HPDE6-E6E7 (cell line): ENCODE measurements at regions not wholly inside any gene's neighbourhood (a gene's known extent, or its start where the extent isn't known, plus 50 kb on each side); places are given as distances from the start of the nearest gene placed in this dataset.
A peak's percentile ranks its signal among the peaks of the same experiment; 100 is the strongest.

Source experiments
- DNase-seq: peaks from one replicate; pipeline ENCODE4 v3.0.0; 2011; ENCODE audit warnings: missing footprints; ENCODE audit errors: extremely low spot score

DNA sequence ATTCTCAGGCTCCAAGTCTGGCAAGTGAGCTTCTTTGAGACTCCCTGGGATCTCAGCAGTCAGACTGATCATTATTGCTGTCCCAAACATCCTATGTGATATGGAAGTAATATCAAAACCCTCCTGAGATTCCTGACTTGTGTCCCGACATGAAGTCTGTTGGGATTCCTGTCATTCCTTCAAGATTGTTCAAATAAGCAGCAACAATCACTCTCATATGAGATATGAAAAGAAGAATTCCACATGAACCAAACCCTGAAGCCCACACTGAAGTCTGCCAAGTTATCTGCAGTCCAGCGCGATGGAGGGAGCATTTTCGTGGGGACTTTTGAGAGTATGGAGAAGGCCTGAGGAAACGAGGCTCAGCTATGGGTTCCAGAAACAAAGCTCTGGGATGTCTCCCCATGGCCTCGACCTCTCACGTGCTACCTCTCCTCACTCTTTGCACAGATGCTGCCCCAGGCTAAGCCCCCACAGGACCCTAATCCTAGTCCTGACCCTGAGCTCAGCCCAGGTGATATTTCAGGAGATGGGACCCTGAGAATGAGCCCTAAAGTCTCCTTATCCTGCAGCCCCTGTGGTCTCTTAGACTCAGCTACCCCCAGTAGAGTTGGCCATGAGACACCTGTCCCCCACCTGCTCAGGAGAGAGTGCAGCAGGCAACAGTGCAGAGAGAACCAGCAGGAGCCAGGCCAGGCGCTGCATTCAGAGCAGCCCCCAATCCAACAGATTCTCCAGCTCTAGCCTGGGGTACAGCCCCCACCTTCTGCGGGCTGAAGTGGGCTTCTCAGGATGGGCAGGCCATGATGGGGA is 100.2 kb downstream of the GGTLC2 start:
- no peak for DNase-seq

DNA sequence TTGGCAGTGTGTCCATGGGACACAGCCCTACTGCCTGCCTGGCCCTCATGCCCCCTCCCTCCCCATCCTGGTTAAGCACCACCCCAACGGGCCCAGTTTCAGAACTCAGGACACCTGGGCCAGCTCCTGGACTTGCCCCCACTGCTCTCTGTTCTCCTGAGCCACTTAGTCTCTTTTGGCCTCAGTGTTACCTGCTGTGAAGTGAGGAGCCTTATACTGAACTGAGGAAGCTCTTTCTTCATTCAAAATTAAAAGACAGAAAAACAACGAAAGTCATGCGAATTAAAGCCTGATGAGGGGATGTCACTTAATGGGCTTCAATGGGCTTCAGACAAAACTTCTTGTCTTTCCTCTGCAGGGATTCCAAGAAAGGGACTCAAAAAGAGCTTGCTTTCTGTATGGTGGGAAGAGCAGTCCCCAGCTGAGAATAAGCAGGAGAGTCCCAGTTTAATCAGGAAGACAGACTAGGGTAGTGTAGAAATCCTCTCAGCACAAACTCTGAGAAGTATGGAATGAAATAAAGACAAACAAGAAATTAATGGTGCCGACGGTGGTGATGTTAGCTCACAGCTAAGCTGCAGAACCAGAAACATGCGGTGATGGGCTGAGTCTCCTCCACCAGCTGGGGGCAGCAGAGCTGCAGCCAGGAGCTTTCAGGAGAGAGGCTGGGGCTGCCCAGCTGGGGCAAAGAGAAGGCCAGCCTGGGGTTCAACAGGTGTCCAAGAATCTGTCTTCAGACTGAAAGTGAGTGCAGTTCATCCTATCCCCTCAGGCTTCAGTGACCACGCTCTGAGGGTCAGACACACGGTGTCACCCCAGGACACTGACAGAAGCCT is 101.0 kb downstream of the GGTLC2 start:
- DNase-seq: no peak

DNA sequence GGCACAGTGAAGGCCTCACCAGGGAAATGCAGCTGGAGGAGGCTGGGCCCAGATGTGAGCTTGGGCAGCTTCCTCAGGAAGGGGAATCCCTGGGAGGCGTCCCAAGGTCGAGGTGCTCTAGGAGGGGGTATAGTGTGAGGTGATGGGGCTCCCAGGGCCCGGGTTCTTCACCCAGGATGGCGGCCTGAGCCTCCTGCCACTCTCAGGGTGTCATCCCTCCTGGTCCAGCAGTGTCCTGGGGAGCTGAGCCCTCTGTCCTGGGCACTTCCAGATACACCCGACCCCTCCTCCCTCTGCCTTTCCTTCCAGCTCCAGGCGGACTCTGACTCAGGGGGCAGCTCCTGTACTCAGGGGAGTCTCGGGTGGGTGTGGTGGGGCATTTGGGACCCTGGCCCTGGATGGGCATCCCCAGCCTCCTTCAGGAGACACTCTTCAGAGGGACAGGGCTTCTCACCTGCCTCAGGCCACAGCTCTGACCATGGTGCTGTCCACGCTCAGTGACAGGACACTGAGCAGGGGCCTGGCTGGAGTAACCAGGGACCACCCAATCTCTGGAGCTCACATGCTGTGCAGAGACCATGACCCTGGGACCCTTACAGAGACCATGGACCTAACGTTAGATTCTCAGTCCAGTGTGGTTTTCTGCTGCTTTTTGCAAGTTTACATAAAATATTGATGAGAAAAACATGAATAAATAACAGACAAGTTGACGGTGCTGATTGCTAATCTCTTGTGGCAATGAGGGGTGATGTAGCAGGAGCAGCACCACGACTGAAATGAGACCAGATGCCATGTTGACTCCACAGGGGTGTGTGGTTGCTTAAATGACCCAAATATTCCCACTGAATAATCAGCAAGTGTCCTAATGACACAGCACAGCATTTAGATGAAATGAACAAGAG is 101.9 kb downstream of the GGTLC2 start:
- no peak for DNase-seq

DNA sequence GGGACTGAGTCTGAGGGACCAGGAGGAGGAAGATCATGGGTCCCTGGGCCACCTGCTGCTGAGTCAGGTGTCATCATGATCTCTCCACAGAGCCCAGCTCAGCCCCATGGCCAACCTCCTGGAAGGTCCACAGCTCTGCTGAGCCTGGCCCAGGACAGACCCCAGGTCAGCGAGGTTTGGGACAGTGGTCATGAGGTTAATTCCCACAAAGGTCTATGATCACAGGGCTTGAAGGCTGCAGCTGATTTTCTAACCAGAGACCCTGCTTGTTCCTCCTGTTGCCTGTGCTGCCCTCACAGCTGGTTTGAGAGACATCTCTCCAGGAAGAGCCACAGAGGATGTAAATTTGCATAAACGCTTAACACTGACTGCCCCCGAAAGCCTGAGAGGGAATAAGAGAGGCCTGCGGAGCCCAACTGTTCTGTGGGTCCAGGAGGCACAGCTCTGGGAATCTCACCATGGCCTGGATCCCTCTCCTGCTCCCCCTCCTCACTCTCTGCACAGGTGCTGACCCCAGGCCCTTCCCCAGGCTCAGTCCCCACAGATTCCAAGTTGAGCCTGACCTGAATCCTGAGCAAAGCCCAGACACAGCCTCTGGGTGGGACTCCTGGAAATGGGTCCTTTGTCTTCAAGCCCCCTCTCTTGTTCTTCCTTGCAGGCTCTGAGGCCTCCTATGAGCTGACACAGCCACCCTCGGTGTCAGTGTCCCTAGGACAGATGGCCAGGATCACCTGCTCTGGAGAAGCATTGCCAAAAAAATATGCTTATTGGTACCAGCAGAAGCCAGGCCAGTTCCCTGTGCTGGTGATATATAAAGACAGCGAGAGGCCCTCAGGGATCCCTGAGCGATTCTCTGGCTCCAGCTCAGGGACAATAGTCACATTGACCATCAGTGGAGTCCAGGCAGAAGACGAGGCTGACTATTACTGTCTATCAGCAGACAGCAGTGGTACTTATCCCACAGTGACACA is 102.8 kb downstream of the GGTLC2 start:
- DNase-seq: no peak

DNA sequence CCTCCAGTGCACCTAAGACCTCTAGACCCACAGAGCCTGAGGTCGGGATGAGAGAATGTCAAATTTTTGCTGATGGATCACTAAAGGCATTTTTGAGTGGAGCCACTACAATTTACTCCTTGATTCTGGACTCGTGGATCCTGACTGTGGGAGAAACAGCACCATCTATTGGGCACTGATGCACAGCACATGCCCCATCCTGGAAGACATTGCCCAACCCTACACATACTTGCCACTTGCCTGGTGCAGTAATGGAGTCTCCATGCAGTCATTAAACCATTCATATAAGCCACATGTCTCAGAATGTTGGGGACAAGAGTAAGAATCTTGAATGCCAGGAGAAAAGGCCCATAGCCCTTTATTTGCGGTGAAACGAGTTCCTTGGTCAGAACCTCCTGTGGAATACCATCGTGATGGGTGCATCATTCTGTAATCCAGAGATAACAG is 103.9 kb downstream of the GGTLC2 start:
- peak; percentile 12 for DNase-seq

DNA sequence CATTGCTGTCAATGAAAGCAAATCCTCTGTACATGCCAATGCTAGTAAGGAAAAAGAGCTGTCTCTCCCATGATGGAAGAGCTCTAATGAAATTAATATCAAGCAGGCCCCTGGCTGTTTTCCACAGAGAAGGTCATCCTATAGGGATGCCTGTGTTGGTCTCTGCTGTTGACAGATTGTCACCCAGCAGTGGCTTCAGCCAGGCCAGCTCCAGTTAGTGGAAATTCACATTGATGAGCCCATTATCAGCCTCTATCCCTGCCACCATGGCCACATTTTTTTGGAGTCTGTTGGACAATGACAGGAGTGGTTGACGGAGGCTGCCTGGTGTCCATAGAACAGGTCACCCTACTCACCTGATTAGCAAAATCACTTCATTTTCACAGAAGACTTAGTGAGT is 104.3 kb downstream of the GGTLC2 start:
- DNase-seq: no peak

DNA sequence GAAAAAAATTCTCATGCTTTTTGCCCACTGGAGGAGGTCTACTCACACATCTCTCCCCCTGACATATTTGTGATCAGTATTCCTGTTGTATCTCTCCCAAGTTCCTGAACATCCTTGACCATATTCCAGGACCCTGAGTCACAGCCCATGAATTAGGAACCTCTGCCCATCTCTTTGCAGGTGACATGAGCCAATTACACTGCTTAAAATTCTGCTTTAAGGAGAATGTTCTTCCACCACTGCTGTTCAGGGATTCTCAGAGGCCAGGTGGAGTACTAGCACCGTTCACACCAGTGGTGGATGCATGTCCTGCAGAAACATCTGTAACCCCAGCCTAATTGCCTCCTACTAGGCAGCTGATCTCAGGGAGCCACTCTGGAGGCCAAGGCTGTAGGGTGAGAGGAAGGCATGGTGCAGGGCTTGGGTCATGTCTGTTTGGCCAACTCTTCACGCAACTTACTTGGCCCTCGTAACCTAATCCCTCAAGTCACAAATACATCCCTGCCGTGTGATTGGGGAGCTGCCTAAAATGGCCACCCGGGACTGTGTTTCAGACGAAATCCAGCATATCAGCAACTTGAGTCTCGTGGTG is 104.8 kb downstream of the GGTLC2 start:
- no peak for DNase-seq

DNA sequence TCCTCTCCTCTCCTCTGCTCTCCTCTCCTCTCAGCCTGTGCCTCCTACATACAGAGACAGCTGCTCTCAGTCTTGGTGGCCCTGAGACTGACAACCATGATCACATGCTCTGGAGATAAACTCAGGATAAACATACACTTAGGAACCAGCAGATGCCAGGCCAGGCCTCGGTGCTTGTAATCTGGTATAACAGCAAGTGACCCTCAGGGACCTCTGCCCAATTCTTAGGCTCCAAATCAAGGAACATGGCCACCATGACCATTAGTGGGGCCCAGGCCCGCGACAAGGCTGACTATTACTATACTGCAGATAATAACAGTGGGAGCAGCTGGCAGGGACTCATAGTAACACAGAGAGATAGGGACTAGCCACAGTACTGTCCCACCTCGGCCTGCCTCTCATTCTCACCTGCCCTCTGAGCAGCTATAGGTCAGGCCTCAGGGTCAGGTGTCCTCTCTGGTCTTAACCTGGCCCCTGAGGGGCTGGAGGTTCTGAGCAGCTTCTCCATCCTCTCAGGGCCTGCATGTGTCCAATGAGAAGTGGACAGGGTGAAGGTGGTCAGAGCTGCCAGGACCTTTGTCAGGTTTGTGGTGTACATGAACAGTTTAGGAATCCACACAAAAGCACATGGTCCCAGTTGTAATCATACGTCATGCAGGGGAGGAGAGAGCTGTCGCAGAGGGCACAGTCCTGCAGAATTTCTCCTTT is 106.1 kb downstream of the GGTLC2 start:
- no peak for DNase-seq

DNA sequence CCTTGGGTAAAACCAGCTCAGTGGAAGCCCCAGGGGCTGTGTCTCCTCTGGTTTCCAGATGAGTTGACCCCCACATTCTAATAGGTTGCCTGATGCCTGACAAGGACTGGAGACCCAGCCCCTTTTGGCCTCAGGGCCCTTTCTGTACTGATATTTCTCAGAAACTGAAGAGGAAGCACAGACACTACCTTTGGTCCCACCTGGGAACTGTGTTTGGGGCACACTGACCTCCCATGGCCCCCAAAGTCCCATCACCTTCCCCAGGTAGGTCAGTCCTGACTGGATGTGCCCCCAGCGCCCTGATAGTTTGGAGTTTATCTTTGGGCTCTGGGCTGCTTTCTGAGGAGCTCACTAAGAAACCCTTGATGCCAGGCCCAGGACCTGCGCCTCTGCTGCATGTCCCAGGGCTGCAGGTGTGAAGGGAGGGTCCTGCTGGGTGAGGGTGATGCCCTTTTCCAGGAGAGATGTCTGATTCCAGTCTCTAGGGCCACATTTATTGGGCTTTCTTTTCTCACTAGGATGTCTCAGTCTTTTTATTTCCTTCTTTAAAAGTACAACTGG is 106.7 kb downstream of the GGTLC2 start:
- no peak for DNase-seq

DNA sequence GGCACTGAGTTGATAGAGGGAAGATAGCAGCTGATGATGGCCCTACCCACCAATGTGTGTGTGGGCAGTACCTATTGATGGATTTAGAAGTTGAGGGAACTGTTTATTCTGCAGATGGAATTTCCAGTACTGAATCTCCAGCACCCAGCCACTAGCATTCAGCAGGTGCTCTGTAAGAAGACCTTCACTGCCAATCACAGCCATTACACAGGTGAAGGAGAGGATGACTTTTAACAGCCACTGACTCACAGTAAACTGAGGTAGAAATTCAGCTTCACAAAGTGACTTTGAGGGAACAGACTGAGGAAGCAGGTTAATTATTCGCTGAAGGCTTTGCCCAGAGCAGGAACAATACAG is 107.8 kb downstream of the GGTLC2 start:
- DNase-seq: no peak

DNA sequence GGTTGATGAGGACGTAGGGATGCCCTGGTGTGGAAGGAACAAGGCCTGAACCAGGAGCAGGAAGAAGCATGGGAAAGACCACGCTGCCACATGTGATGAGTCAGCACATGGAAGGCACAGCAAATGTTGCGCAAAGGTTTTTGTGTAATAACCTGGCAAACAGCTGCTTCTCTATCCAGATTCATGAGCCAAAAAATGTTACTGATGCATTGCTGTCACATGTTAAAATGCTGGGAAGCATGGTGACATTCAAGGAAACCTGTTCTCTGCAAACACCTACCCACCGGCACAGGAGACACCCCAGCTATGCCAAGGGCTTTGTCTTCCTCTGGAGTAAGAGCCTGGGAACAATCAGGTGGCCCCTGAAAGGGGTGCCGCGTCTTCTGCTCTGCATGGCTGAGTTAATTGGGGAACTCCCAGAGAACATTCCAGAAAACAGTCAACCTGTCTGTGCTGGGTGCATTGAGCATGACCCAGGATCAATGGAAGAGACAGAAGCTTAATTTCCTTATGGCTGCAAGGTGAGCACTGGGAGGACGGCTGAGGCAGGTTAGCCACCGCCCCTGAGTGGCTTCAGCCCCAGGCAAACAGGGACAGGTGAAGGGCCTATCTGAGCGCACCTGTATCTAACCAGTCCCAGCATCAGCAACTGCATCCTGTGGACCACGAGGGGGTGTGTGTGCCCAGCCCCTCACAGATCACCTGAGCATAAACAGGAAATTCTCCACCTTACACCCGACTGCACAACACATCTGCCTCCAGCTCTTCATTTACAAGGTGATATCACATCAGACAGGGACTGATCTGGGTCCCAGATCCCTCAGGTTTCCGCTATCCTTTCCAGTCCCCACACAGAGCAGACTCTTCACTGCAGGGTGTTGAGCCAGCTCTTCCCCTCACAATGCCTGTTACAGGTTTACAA is 108.4 kb downstream of the GGTLC2 start:
- DNase-seq: no peak

DNA sequence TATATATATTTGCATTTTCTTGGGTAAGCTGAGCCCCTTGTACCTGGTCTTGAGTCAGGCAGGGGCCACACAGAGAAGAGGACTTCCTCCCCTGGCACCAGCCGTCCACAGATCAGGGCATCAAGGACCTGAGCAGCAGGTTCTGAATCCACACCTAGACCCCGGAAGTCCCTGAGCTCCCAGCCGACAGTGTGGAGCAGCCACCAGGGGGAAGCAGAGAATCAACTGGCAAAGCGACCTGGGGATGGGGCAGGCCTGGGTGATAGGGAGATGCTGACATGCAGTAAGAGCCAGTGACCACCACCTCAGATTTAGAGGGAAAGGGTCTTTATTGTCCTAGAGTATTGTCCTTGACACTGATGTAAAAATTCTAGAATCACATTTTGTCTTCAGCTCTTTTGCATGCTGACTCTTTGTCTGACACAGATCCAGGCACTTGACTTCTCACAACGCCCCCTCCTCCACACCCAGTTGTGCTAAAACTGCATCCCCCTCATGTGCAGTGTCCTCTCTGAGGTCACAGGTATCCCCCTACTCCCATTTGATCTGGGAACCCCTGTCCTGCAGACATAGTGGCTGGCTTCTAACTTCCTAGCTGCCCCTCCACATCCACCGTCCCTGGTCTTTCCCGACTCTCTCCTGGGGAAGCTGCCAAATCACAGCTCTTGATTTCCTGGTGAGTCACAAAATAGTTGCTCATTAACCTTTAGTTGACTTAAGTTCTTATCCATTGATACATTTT is 109.3 kb downstream of the GGTLC2 start:
- peak; percentile 37 for DNase-seq

DNA sequence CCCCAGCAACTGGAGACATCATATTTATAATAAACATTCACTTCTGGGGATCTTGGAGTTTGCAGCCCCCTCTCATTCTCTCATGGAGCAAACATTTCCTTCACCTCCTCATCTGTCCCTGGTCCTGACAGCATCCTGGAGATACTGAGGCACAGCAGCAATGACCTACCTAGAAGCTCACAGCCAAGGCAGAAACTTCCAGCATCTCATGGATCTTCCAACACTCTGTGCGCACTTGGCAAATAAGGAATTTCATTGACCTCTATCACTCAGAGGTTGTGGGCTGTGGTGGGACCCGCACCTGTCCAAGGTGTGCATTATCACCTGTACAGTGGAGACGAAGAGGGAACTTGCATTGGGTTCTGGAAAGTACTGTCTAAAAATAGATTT is 109.8 kb downstream of the GGTLC2 start:
- no peak for DNase-seq

DNA sequence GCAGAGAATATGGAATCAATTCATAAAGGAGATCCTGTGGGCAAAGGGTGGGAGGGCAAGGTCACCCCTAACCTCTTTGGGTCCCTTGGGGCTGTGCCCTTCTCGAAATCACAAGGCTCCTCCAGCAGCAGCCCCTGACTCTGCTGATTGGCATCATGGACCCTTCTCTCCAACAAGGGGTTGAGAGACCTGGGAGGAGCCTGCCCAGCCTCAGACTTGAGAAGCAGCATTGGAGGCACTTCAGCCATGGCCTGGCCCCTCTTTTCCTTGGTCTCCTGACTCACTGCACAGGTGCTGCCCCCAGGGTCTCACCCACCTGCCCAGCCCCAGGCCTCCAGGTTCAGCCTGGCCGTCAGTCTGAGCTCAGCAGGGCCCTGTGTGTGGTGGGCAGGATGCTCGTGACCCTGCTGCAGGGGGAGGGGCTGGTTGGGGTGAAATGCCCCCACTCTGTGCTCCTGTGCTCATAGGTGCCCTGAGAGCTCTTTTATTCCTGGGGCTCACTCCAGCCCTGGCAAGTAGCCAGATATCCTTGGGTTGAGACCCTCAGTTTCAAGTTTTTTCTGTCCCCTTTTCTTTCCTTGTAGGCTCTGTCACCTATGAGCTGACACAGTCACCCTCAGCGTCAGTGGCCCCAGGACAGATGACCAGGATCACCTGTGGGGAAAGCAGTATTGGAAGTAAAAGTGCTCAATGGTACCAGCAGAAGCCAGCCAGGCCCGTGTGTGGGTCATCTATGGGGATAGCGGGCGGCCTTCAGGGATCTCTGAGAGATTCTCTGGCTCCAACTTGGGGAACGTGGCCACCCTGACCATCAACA is 110.8 kb downstream of the GGTLC2 start:
- no peak for DNase-seq

DNA sequence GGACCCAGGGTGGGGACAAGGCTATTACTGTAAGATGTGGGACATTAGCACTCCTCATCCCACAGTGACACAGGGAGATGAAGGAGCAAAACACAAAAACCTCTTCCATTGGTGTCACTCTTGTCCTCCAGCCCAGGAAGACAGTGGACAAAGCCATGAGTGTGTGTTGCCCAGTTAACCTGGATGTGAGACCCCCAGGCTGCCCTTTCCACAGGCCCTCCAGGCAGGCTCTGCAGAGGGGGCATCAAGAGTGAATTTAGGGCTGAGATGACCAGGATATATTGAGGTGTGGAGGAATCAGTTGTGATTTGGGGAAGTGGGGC is 111.3 kb downstream of the GGTLC2 start:
- no peak for DNase-seq

DNA sequence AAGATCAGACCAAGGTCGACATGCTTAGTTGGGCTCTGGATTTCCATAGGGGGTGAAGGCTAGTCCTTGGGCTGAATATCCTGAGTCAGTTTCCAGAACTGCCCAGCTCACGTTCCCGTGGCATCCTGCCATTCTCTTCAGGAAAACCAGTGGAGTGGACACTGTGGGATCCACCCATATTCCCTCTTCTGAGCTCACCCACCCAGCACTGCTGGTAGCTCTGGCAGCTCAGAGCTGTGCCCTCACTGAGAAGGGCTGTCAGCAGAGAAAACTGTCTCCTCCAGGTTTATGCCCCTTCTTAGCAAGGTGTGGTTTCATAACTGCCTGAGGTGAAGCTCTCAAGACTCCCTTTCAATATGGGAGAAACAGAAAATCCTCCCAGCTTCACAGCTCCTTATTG is 111.7 kb downstream of the GGTLC2 start:
- no peak for DNase-seq
